Ammon's horn (tissue), 1 donor: ENCODE measurements at regions not wholly inside any gene's neighbourhood (a gene's known extent, or its start where the extent isn't known, plus 50 kb on each side); places are given as distances from the start of the nearest gene placed in this dataset.
"Not testable (repeated sequence)": the region's sequence is repeated elsewhere in the genome, so short reads cannot be mapped to it uniquely, and the experiment has no call there.

Experiments used
- DNase-seq: peaks from one replicate; pipeline ENCODE4 v3.0.0-alpha.2; 2016; ENCODE audit warnings: low spot score

- no peak for DNase-seq
Observed at GRCh38 chr10:78458983-78459638, 425.4 kb downstream of the RPS24 start.

- DNase-seq, result no peak
Observed at GRCh38 chr10:78459639-78460037, 426.0 kb downstream of the RPS24 start.

DNA sequence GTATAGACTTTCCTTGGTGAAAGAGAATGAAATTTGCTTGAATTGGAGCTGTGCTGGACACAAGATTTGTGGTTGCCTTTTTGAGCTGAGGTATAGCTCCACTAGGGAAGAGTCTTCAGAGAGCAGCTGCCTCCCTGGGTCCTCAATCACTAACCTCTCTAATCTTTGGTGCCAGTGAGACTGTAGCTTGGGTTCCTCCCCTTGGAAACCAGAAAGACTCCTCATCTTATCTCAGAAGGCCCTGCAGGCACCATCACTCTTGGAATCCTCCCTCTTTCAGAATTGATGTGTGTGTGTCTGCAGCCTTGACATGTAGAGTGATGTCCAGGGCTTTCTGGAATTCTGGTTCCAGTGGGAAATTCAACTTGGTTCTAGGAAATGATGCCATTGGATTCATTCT, 426.5 kb downstream of the RPS24 start:
- no peak for DNase-seq

GRCh38 chr10:78461333-78461732, 427.7 kb downstream of the RPS24 start:
- DNase-seq, result no peak

DNA sequence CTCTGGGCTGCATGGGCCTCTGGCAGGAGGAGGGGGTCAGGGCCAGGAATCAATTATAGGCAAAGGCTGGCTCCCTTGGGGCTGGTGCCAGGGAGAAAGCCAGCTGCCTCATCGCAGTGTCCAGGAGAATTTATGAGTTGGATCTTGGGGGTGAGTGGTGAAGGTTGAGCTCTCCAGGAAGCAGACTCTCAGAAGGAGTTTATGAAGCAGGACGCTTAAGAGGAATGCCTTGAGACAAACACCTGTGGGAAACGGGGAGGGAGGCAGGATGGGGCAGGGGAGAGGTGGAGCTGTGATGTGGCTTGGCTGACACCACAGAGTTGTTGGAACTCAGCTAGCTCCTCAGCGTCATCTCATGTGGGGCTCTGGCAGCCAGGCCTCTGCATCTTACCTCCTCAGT, 428.5 kb downstream of the RPS24 start:
- no peak for DNase-seq

DNA sequence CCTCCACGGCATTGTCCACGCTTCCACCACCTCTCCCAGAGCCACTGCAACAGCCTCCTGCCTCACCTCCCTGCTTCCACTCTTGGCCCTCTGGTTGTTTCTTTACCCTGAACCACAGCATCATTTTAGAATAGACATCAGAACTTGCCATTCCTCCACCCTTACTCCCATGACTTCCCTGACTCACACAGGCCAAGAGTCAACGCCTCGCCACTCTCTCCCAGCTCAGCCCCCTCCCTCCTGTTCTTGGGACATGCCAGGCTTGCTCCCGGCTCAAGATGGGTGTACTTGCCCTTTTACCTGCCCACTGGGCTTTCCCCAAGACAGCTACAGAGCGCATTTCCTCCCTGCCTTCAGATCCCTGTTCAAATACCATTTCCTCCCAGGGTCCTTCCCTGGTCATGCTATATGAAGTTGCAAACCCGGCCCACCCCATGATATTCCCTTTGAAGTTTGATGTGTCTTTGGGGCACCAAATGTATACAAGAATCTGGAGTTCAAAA, 429.1 kb downstream of the RPS24 start:
- no peak for DNase-seq

DNA sequence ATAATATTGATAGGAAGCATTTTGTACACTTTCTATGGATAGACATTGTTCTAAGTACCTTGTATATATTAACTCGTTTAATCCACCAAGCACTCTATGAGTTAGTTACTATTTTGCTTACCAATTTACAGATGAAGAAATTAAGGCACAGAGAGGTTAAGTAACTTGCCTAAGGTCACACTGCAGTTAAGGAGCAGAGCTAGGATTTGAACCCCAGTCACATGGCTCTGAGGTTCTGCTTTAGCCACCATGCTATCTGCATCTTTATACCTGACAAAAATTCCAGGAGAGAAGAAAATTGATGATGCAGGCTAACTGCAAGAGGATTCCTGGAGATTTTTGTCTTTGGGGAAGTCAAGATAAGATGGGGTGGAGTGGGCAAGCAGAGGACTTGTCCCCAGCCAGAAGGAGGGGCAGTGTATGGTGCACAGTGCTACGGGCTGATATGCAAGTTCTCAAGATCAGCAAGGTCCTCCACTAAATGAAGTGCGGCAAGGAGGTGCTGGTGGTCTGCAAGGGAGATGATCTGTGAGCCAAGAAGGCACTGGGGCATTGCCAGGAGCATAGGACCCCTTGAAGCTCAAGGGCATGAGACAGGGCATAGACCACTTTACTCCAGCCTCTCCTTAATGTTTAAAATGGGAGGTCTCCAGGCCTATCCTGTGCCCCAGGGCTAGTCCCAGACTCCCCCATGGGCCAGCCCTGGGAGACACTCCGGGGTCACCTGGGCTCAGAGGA, 430.6 kb downstream of the RPS24 start:
- DNase-seq, result no peak

DNA sequence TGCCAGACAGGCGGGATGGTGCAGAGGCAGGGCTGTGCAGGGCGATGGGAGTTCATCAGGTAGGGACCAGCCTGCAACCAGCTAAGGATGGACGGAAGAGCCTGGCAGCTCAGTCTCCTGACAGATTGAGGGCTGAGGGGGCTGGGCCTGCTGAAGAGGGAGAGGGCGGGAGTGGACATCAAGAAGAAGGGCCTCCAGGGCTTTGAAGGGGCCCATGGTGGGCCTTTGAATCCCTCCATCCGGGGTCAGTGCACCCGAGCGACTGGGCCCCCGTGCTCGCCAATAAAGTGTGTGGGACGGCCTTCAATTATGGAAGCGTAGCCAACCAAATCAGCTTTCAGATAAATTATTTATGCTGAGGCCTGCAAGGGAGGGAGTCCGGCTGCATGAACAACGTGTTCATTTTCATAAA, 431.2 kb downstream of the RPS24 start:
- no peak for DNase-seq

DNA sequence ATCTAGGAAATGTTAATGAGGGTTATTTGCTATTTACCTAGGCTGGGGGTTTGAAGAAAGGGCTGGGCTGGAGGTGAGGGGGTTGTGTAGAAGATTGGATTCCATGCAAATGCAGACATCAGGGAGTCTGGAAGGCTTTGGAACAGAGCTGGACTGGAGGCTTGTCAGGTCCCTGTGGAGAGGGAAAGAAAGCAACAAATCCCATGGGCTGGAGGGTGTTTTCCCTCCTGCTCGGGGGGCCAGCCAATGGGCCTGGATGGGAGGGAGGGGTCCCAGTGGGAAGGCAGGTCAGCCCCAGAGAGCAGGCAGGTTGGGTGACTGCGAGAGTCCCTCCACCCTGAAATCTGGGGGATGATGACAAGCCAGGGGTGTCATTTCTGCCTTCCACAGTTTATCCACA, 431.8 kb downstream of the RPS24 start:
- no peak for DNase-seq

- DNase-seq, result no peak
Observed at GRCh38 chr10:78467496-78468106, 433.9 kb downstream of the RPS24 start.

DNA sequence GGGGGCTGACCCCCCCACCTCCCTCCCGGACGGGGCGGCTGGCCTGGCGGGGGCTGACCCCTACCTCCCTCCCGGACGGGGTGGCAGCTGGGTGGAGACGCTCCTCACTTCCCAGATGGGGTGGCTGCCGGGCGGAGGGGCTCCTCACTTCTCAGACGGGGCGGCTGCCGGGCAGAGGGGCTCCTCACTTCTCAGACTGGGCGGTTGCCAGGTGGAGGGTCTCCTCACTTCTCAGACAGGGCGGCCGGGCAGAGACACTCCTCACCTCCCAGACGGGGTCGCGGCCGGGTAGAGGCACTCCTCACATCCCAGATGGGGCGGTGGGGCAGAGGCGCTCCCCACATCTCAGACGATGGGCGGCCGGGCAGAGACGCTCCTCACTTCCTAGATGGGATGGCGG, 435.1 kb downstream of the RPS24 start:
- not testable (repeated sequence) for DNase-seq

- DNase-seq, result no peak
Observed at GRCh38 chr10:78470267-78471103, 436.8 kb downstream of the RPS24 start.

DNA sequence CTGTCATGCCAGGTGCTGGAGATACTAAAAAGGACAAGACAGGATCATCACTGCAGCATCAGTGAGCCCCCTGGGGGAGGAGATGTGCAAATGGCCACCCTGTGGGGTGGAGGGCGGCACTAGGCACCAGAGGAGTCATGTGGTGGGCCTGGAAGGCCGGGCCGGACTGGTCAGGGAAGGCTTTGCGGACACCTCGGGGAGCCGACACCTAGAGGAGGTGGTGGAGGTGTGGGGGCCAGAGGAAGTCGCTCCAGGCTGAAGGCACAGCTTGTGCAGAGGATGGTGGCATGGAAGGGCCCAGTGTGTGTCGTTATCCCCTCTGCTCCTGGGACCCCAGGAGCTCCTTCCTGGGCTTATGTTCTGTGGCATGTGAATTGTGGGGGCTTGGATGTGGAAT, 437.7 kb downstream of the RPS24 start:
- no peak for DNase-seq

DNA sequence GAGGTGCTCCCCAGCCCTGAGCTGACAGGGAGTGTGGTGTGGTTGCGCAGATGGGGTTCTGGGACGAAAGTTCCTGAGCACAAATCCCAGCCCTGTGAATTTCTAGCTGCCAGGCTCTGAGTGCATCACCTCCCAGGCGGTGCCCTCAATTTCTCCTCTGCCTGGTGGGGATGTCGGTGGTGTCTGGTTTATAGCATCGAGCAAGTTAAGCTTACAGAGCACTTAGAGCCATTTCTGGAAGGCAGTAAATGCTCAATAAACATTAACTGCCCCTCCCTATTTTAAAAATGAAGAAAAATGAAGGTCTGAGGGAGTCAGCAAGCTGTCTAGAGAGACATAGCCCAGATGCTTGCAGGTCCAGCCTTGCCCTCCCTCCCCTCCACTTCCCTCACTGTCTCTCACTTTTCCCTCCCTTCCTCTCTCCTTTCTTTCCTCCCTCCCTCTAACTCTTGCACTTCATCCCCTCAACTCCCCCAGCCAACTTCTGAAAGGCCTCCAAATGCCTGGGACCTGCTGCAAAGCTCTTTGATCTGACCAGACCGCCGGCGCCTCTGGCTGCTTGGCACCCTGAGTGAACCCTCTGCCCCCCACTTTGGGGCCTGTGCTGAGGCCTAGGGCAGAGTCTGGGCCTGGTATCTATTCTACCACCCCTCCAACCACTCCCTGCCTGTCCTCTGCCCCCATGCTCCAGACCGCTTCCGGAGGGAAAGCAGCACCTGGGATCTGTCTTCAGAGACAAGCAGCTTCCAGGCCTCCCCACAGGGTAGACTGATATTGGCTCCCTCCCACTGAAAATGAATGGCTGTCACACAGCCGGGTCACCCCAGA, 438.3 kb downstream of the RPS24 start:
- DNase-seq, result no peak

GRCh38 chr10:78472551-78472890, 438.9 kb downstream of the RPS24 start:
- DNase-seq, result peak; percentile 24

- DNase-seq, result no peak
Observed at GRCh38 chr10:78473006-78473405, 439.3 kb downstream of the RPS24 start.

DNA sequence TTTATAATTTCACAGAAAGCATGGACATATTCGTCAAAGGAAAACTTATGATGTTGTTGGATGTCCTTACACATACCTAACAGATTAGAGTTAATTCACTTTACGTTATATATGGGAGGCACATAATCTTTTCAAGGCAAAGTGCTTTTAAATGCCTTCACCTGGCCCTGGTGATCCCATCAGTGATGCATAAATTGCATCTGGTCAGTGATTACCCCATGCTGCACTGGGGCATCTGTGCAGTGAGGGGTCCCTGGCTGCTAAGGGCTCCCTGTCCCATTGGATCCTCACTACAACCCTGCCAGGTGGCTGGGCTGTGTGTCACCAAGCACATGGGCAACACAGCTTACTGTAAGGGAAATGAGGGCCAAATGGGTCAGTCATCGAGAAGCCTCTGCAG, 441.1 kb downstream of the RPS24 start:
- DNase-seq, result no peak

GRCh38 chr10:78475437-78475836, 441.8 kb downstream of the RPS24 start:
- DNase-seq, result no peak

- peak; percentile 62 for DNase-seq
Observed at GRCh38 chr10:78476156-78476555, 442.5 kb downstream of the RPS24 start.

GRCh38 chr10:78476844-78477243, 443.2 kb downstream of the RPS24 start:
- no peak for DNase-seq

GRCh38 chr10:78478919-78479318, 445.3 kb downstream of the RPS24 start:
- DNase-seq, result no peak

GRCh38 chr10:78479467-78479866, 445.8 kb downstream of the RPS24 start:
- DNase-seq, result no peak
